ENCODE measurements at regions not wholly inside any gene's neighbourhood (a gene's known extent, or its start where the extent isn't known, plus 50 kb on each side); places are given as distances from the start of the nearest gene placed in this dataset.

GRCh38 chr2:67528320-67528719 lies 131.2 kb downstream of the ETAA1 start (continued):
- no peak for TF ChIP-seq RELA (CRISPR knock-in tag; IDR thresholded peaks at IDR 0.05; ENCODE audit: borderline replicate concordance)
- no peak for TF ChIP-seq SP1 (CRISPR knock-in tag; conservative IDR thresholded peaks at IDR 0.05)
- no peak for TF ChIP-seq EMX1 (CRISPR knock-in tag; IDR thresholded peaks at IDR 0.05)
- no peak for TF ChIP-seq ZBTB21 (CRISPR knock-in tag; IDR thresholded peaks at IDR 0.05; ENCODE audit: borderline replicate concordance)
- TF ChIP-seq, protein P1, sequence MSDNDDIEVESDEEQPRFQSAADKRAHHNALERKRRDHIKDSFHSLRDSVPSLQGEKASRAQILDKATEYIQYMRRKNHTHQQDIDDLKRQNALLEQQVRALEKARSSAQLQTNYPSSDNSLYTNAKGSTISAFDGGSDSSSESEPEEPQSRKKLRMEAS (CRISPR knock-in tag; IDR thresholded peaks at IDR 0.05) = no peak
- TF ChIP-seq GTF2I (CRISPR knock-in tag; conservative IDR thresholded peaks at IDR 0.05) = no peak
- no peak for TF ChIP-seq SMAD3 (CRISPR knock-in tag; IDR thresholded peaks at IDR 0.05; ENCODE audit: borderline replicate concordance)

- TF ChIP-seq, protein P2, sequence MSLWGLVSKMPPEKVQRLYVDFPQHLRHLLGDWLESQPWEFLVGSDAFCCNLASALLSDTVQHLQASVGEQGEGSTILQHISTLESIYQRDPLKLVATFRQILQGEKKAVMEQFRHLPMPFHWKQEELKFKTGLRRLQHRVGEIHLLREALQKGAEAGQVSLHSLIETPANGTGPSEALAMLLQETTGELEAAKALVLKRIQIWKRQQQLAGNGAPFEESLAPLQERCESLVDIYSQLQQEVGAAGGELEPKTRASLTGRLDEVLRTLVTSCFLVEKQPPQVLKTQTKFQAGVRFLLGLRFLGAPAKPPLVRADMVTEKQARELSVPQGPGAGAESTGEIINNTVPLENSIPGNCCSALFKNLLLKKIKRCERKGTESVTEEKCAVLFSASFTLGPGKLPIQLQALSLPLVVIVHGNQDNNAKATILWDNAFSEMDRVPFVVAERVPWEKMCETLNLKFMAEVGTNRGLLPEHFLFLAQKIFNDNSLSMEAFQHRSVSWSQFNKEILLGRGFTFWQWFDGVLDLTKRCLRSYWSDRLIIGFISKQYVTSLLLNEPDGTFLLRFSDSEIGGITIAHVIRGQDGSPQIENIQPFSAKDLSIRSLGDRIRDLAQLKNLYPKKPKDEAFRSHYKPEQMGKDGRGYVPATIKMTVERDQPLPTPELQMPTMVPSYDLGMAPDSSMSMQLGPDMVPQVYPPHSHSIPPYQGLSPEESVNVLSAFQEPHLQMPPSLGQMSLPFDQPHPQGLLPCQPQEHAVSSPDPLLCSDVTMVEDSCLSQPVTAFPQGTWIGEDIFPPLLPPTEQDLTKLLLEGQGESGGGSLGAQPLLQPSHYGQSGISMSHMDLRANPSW (CRISPR knock-in tag; conservative IDR thresholded peaks at IDR 0.05; ENCODE audit: low read depth) = no peak
- TF ChIP-seq CREB1 (CRISPR knock-in tag; IDR thresholded peaks at IDR 0.05) (no peak), ZNF396 (CRISPR knock-in tag; IDR thresholded peaks at IDR 0.05; ENCODE audit: borderline replicate concordance) (no peak)
- TF ChIP-seq, protein P3, sequence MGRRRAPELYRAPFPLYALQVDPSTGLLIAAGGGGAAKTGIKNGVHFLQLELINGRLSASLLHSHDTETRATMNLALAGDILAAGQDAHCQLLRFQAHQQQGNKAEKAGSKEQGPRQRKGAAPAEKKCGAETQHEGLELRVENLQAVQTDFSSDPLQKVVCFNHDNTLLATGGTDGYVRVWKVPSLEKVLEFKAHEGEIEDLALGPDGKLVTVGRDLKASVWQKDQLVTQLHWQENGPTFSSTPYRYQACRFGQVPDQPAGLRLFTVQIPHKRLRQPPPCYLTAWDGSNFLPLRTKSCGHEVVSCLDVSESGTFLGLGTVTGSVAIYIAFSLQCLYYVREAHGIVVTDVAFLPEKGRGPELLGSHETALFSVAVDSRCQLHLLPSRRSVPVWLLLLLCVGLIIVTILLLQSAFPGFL (CRISPR knock-in tag; IDR thresholded peaks at IDR 0.05; ENCODE audit: borderline replicate concordance) = no peak
- no peaks in the 10 kb centered on the region; the same call in 1 of the 2 replicates for H3K27me3 Mint-ChIP-seq (ENCODE audit: low read depth)
- H3K4me1 Mint-ChIP-seq = no peaks in the 10 kb centered on the region
- ChIA-PET CTCF (interaction anchor here (1.0 kb wide), 1 partner anchor 49 kb away, joined by 3 read pairs; no protein-coding TSS in a partner anchor), POLR2A (no interaction called here)
- H3K9me3 Mint-ChIP-seq = peaks cover 24% of the 10 kb centered on the region
- peaks cover 3% of the 10 kb centered on the region; the same call in 1 of the 2 replicates for H3K36me3 Mint-ChIP-seq
- no peak for ATAC-seq
- DNase-seq (ENCODE audit: low spot score) = no peak
- H3K27ac Mint-ChIP-seq = no peak overlapping the region
- no peak overlapping the region for H3K4me3 Mint-ChIP-seq
Observed at GRCh38 chr2:67532387-67532786, 135.3 kb downstream of the ETAA1 start.

- DNase-seq (ENCODE audit: low spot score) (no peak), ATAC-seq (no peak)
- no peak overlapping the region for H3K4me3 Mint-ChIP-seq
- H3K27me3 Mint-ChIP-seq (ENCODE audit: low read depth) = no peaks in the 10 kb centered on the region; the same call in 1 of the 2 replicates
- H3K27ac Mint-ChIP-seq = no peak overlapping the region
- ChIA-PET CTCF (no interaction called here), POLR2A (no interaction called here)
- TF ChIP-seq NFYB (CRISPR knock-in tag; conservative IDR thresholded peaks at IDR 0.05; ENCODE audit: low read depth) (no peak), ZNF121 (CRISPR knock-in tag; IDR thresholded peaks at IDR 0.05) (no peak), ZNF263 (CRISPR knock-in tag; IDR thresholded peaks at IDR 0.05; ENCODE audit: low read depth) (no peak), IRF2 (CRISPR knock-in tag; IDR thresholded peaks at IDR 0.05; ENCODE audit: borderline replicate concordance, low read depth) (no peak), ZNF317 (CRISPR knock-in tag; IDR thresholded peaks at IDR 0.05; ENCODE audit: borderline replicate concordance, low read depth) (no peak), AFF4 (CRISPR knock-in tag; IDR thresholded peaks at IDR 0.05; ENCODE audit: borderline replicate concordance) (no peak), GRHL2 (CRISPR knock-in tag; IDR thresholded peaks at IDR 0.05; ENCODE audit: insufficient replicate concordance, severe bottlenecking) (no peak), NR3C1 (CRISPR knock-in tag; conservative IDR thresholded peaks at IDR 0.05; ENCODE audit: low read depth) (no peak), EMX1 (CRISPR knock-in tag; IDR thresholded peaks at IDR 0.05) (no peak)
- TF ChIP-seq, protein P4, sequence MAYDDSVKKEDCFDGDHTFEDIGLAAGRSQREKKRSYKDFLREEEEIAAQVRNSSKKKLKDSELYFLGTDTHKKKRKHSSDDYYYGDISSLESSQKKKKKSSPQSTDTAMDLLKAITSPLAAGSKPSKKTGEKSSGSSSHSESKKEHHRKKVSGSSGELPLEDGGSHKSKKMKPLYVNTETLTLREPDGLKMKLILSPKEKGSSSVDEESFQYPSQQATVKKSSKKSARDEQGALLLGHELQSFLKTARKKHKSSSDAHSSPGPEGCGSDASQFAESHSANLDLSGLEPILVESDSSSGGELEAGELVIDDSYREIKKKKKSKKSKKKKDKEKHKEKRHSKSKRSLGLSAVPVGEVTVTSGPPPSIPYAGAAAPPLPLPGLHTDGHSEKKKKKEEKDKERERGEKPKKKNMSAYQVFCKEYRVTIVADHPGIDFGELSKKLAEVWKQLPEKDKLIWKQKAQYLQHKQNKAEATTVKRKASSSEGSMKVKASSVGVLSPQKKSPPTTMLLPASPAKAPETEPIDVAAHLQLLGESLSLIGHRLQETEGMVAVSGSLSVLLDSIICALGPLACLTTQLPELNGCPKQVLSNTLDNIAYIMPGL (CRISPR knock-in tag; IDR thresholded peaks at IDR 0.05) = no peak
- TF ChIP-seq, protein P5, sequence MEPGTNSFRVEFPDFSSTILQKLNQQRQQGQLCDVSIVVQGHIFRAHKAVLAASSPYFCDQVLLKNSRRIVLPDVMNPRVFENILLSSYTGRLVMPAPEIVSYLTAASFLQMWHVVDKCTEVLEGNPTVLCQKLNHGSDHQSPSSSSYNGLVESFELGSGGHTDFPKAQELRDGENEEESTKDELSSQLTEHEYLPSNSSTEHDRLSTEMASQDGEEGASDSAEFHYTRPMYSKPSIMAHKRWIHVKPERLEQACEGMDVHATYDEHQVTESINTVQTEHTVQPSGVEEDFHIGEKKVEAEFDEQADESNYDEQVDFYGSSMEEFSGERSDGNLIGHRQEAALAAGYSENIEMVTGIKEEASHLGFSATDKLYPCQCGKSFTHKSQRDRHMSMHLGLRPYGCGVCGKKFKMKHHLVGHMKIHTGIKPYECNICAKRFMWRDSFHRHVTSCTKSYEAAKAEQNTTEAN (CRISPR knock-in tag; IDR thresholded peaks at IDR 0.05) = no peak
- TF ChIP-seq, protein P1 (CRISPR knock-in tag; IDR thresholded peaks at IDR 0.05) = no peak
- no peaks in the 10 kb centered on the region; the same call in 1 of the 2 replicates for H3K36me3 Mint-ChIP-seq
- H3K9me3 Mint-ChIP-seq = peaks cover 30% of the 10 kb centered on the region
- H3K4me1 Mint-ChIP-seq = no peaks in the 10 kb centered on the region
Observed at GRCh38 chr2:67534745-67535144, 137.6 kb downstream of the ETAA1 start.
